HG03575 (cell line): ENCODE measurements at regions not wholly inside any gene's neighbourhood (a gene's known extent, or its start where the extent isn't known, plus 50 kb on each side); places are given as distances from the start of the nearest gene placed in this dataset.

Source experiments
- ATAC-seq: cut with Tn5 transposase; IDR thresholded peaks from one replicate; pipeline ENCODE4 v1.9.1; 2021; ENCODE audit not compliant: unreplicated experiment, insufficient number of reproducible peaks, low FRiP score; ENCODE audit errors: extremely low read depth

GRCh38 chr6:14910692-14911547 is 334.9 kb upstream of the JARID2 start:
- no peak for ATAC-seq

GRCh38 chr6:14912226-14912625 is 333.6 kb upstream of the JARID2 start:
- no peak for ATAC-seq

GRCh38 chr6:14912706-14913105 is 333.2 kb upstream of the JARID2 start:
- ATAC-seq = no peak

GRCh38 chr6:14913931-14914330 is 331.9 kb upstream of the JARID2 start:
- no peak for ATAC-seq

GRCh38 chr6:14915888-14916832 is 329.7 kb upstream of the JARID2 start:
- no peak for ATAC-seq

- no peak for ATAC-seq
Measured at GRCh38 chr6:14917109-14917910, 328.6 kb upstream of the JARID2 start.

GRCh38 chr6:14918200-14918907 is 327.5 kb upstream of the JARID2 start:
- ATAC-seq = no peak

- ATAC-seq = no peak
Measured at GRCh38 chr6:14919038-14919670, 326.7 kb upstream of the JARID2 start.

GRCh38 chr6:14920276-14920675 is 325.6 kb upstream of the JARID2 start:
- ATAC-seq = no peak

GRCh38 chr6:14921170-14921569 is 324.7 kb upstream of the JARID2 start:
- ATAC-seq = no peak

- no peak for ATAC-seq
Measured at GRCh38 chr6:14921878-14922671, 323.8 kb upstream of the JARID2 start.

GRCh38 chr6:14922706-14923460 is 323.0 kb upstream of the JARID2 start:
- ATAC-seq = no peak

- ATAC-seq = no peak
Measured at GRCh38 chr6:14924126-14925024, 321.5 kb upstream of the JARID2 start.

GRCh38 chr6:14925025-14925698 is 320.7 kb upstream of the JARID2 start:
- ATAC-seq = no peak

- no peak for ATAC-seq
Measured at GRCh38 chr6:14925699-14926026, 320.2 kb upstream of the JARID2 start.
